GM12873 (cell line): ENCODE measurements at regions not wholly inside any gene's neighbourhood (a gene's known extent, or its start where the extent isn't known, plus 50 kb on each side); places are given as distances from the start of the nearest gene placed in this dataset.

Experiments
- CTCF ChIP-seq: IDR thresholded peaks from 2 replicates; pipeline ENCODE4 v1.5.1; 2012; ENCODE audit warnings: low read depth, mild to moderate bottlenecking, moderate library complexity, low read length, control low read depth; ENCODE audit not compliant: insufficient read depth; ENCODE audit errors: missing control alignments

GRCh38 chr19:14328406-14328805, 52.8 kb upstream of the ADGRE5 start:
- no peak for TF ChIP-seq CTCF

DNA sequence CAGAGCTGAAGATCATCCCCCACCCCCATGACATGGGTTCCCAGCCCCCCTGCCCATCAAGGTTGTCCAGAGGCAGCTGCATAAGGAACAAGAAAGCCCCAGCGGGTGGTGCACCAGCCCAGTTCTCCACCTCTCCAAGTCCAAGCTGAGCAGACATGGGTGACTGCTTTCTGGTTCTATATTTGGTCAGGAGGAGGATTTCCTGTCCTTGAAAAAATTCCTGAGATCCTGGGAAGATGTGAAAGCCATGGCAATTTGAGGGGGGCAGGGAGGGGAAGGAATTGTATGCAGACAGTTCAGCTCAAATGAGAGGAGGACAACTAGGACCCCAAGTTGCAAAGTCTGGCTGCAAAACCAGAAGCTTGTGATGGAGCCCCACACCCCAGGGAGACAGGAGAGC, 55.4 kb upstream of the ADGRE5 start:
- no peak for TF ChIP-seq CTCF

DNA sequence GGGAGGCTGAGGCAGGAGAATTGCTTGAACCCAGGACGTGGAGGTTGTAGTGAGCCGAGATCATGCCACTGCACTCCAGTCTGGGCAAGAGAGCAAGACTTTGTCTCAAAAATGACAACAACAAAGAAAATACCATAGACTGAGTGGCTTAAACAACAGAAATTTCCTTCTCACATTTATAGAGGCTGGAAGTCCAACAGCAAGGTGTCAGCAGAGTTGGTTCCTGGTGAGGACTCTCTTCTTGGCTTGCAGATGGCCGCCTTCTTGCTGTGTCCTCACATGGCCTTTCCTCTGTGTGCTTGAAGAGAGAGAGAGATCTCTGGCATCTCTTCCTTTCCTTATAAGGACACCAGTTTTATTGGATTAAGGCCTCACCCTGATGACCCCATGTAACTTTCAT, 56.1 kb upstream of the ADGRE5 start:
- no peak for TF ChIP-seq CTCF

GRCh38 chr19:14322889-14323463, 58.3 kb upstream of the ADGRE5 start:
- TF ChIP-seq CTCF, result no peak

- TF ChIP-seq CTCF, result no peak
Measured at GRCh38 chr19:14320253-14320652, 61.0 kb upstream of the ADGRE5 start.

DNA sequence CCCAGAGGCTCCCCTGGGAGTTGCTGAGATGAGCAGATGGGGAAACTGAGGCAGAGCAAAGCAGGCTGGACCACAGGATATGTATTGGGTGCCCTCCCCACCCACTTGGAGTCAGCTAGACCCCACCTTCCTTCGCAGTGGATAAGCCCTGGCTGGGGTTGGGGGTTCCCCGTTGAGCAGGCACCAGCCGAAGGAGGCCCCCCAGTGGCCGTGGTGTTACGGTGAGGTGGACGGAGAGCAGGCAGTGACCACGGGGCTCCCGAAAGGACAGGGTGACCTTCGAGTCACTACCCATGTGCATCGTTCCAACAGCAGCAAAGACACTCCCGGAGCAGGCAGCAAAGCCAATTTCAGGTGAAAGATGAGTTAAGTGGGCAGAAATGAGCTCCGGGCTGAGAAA, 62.4 kb upstream of the ADGRE5 start:
- TF ChIP-seq CTCF, result peak; percentile 34

- TF ChIP-seq CTCF, result no peak
Measured at GRCh38 chr19:14317157-14317556, 64.1 kb upstream of the ADGRE5 start.
